Mammary epithelial cell (primary cell): ENCODE measurements at regions not wholly inside any gene's neighbourhood (a gene's known extent, or its start where the extent isn't known, plus 50 kb on each side); places are given as distances from the start of the nearest gene placed in this dataset.

ENCODE experiments used
- EZH2 ChIP-seq: IDR thresholded peaks from 2 replicates; pipeline ENCODE4 v1.6.1; 2012; ENCODE audit warnings: low read length, inconsistent platforms, borderline replicate concordance
- TF ChIP-seq, protein P1 (sequence below), 2 donors: IDR thresholded peaks in 1 of 2; conservative IDR thresholded peaks in 1 of 2; 2 replicates each; pipeline ENCODE4 v1.5.1; 2011 to 2012; ENCODE audit warnings: inconsistent platforms in 2 of 2, low read length in 2 of 2, mild to moderate bottlenecking in 2 of 2, control low read depth in 1 of 2, low read depth in 1 of 2; ENCODE audit not compliant: insufficient read depth in 1 of 2; ENCODE audit errors: extremely low read depth in 1 of 2

DNA sequence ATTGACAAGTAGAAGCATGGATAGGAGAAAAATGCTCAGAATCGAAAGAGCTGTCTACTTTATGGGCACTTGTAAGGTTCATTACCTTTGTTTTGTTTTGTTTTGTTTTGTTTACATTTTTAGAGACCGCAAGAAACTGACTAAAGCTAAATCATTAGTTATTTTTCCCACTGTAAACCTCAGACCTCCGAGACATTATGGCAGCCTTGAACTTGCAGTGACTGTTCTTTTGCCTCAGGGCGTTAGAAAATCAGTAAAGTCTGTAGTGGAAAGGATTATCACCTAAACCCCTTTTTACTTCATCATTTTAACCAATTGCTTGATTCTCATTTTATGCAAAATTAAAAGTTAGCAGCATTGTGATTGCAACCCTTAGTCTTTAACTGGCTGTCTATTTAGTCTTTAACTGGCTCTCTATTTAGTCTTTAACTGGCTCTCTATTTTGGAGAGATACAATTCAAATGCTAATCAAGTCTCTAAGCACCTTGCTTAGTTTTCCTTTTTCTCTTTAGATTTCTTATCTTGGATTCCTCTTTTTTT, 383.3 kb upstream of the ROBO2 start:
- no peak for TF ChIP-seq EZH2
- TF ChIP-seq, protein P1, sequence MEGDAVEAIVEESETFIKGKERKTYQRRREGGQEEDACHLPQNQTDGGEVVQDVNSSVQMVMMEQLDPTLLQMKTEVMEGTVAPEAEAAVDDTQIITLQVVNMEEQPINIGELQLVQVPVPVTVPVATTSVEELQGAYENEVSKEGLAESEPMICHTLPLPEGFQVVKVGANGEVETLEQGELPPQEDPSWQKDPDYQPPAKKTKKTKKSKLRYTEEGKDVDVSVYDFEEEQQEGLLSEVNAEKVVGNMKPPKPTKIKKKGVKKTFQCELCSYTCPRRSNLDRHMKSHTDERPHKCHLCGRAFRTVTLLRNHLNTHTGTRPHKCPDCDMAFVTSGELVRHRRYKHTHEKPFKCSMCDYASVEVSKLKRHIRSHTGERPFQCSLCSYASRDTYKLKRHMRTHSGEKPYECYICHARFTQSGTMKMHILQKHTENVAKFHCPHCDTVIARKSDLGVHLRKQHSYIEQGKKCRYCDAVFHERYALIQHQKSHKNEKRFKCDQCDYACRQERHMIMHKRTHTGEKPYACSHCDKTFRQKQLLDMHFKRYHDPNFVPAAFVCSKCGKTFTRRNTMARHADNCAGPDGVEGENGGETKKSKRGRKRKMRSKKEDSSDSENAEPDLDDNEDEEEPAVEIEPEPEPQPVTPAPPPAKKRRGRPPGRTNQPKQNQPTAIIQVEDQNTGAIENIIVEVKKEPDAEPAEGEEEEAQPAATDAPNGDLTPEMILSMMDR (conservative IDR thresholded peaks at IDR 0.05 in 1 of 2, IDR thresholded peaks at IDR 0.05 in 1 of 2; ENCODE audit: extremely low read depth in 1 of 2, insufficient read depth in 1 of 2, low read depth in 1 of 2, low read length in 2 of 2) = no peak
